Ovary (tissue), 7 donors: ENCODE measurements at regions not wholly inside any gene's neighbourhood (a gene's known extent, or its start where the extent isn't known, plus 50 kb on each side); places are given as distances from the start of the nearest gene placed in this dataset.

Source experiments
- DNase-seq, 5 donors: peaks; one replicate each; pipeline ENCODE4 v3.0.0-alpha.2; 2019 to 2020
- H3K27ac ChIP-seq, 2 donors: fragments of 200-600 bp; one replicate each; pipeline versions ENCODE4 v1.5.1 to v1.8.0; 2019 to 2022
- H3K27me3 ChIP-seq: fragments of 200-600 bp; one replicate; pipeline ENCODE4 v1.8.0; 2022
- H3K36me3 ChIP-seq: fragments of 200-600 bp; sonication (generic); one replicate; pipeline ENCODE4 v1.5.1; 2019
- H3K4me1 ChIP-seq: one replicate; pipeline ENCODE4 v1.8.1; 2013; ENCODE audit warnings: mild to moderate bottlenecking, moderate library complexity; ENCODE audit not compliant: insufficient read depth
- H3K4me3 ChIP-seq: fragments of 200-600 bp; sonication (generic); one replicate; pipeline ENCODE4 v1.5.1; 2017
- H3K9me3 ChIP-seq, 2 donors: fragments of 200-600 bp in 1 of 2; sonication (generic) in 1 of 2; one replicate each; pipeline versions ENCODE4 v1.5.1 to v1.8.1; 2013 to 2019; ENCODE audit warnings: mild to moderate bottlenecking in 1 of 2, moderate library complexity in 1 of 2
- CTCF ChIP-seq, 3 donors: fragments of 450-650 bp in 2 of 3; fragments of 200-600 bp in 1 of 3; IDR thresholded peaks; one replicate each; pipeline versions ENCODE4 v1.5.1 to v1.8.0; 2016 to 2022; ENCODE audit warnings: antibody characterized with exemption in 3 of 3, mild to moderate bottlenecking in 1 of 3
- EP300 ChIP-seq: sonication (generic); formaldehyde crosslinking; IDR thresholded peaks from one replicate; pipeline ENCODE4 v1.6.1; 2017; ENCODE audit warnings: antibody characterized with exemption
- POLR2A ChIP-seq: fragments of 450-650 bp; IDR thresholded peaks from one replicate; pipeline ENCODE4 v1.6.1; 2017; ENCODE audit warnings: antibody characterized with exemption, mild to moderate bottlenecking, moderate library complexity
- WGBS, 3 donors: extraction: QIAGEN DNeasy Blood & Tissue Kit in 1 of 3; methylation state at CpG; one replicate each; pipeline versions ENCODE4 v1.1.5 to v1.1.7; 2013 to 2017; 5-methylcytosine and 5-hydroxymethylcytosine counted together
- intact Hi-C, 4 donors: fragments of 100-400 bp; cut with DNase I; formaldehyde crosslinking; loops; one replicate each; pipeline versions ENCODE4 v1.11.0 to v1.15.1; 2022 to 2023
- donor health status: DM: no; HTN: no; CAD: no; lungs with moderate emphysema.
- donor health status: DM: no; HTN: no; CAD: no.
- donor health status: Bipolar disorder and iron deficiency.
- donor health status: DM: no; HTN: no; CAD: no.
- donor health status: DM: yes; HTN: yes; CAD: no.

- H3K4me3 ChIP-seq = no peak overlapping the region
- H3K4me1 ChIP-seq = no peaks in the 10 kb centered on the region
- H3K27ac ChIP-seq = no peak overlapping the region
- 92 to 98% (median 95%) methylated on average over 1 of the region's 1 CpG for WGBS, 3 donors
- H3K27me3 ChIP-seq = no peaks in the 10 kb centered on the region
- TF ChIP-seq CTCF (IDR thresholded peaks at IDR 0.05) = no peak
- no peak for TF ChIP-seq EP300
- TF ChIP-seq POLR2A = no peak
- intact Hi-C loops = no loop called here
- no peak for DNase-seq
- no peaks in the 10 kb centered on the region for H3K36me3 ChIP-seq
- no peaks in the 10 kb centered on the region for H3K9me3 ChIP-seq
Measured at GRCh38 chr1:70919706-70920323, 127.8 kb downstream of the PTGER3 start.
